ENCODE measurements at regions not wholly inside any gene's neighbourhood (a gene's known extent, or its start where the extent isn't known, plus 50 kb on each side); places are given as distances from the start of the nearest gene placed in this dataset.

- no peak for TF ChIP-seq KLF17 (tag by site-specific recombination; IDR thresholded peaks at IDR 0.05)
- TF ChIP-seq ZNF354C (tag by site-specific recombination; IDR thresholded peaks at IDR 0.05; ENCODE audit: borderline replicate concordance, low read depth): no peak
- TF ChIP-seq ZNF155 (tag by site-specific recombination; IDR thresholded peaks at IDR 0.05): no peak
- no peak for TF ChIP-seq ZNF777 (tag by site-specific recombination; IDR thresholded peaks at IDR 0.05; ENCODE audit: borderline replicate concordance)
- no peak for TF ChIP-seq ZNF692 (tag by site-specific recombination; IDR thresholded peaks at IDR 0.05)
- TF ChIP-seq ZNF677 (tag by site-specific recombination; IDR thresholded peaks at IDR 0.05): no peak
- TF ChIP-seq GLIS2 (tag by site-specific recombination; IDR thresholded peaks at IDR 0.05): no peak
These were observed 137.8 kb downstream of the AIPL1 start (continued) for GRCh38 chr17:6297119-6297518.

GRCh38 chr17:6290488-6291196 is 144.3 kb downstream of the AIPL1 start:
- no peak overlapping the region for H3K27ac ChIP-seq (ENCODE audit: extremely low read depth, low read depth, low read length)
- H3K36me3 ChIP-seq (ENCODE audit: control insufficient read depth in 2 of 2, insufficient read depth in 1 of 2, low read length in 2 of 2): no peaks in the 10 kb centered on the region
- no peak overlapping the region for H3K4me3 ChIP-seq (ENCODE audit: low read depth, low read length)
- ChIA-PET POLR2A (no interaction called here), CTCF (interaction anchor here (0.8 to 1.7 kb wide), 3 partner anchors 11 to 123 kb away, joined by 3 to 6 read pairs (median 3); no protein-coding TSS in a partner anchor)
- no peaks in the 10 kb centered on the region for H3K4me1 ChIP-seq (ENCODE audit: control insufficient read depth, insufficient read depth, low read length)
- no peaks in the 10 kb centered on the region for H3K9me3 ChIP-seq (ENCODE audit: control insufficient read depth, insufficient read depth, low read depth, low read length)
- no peak for TF ChIP-seq ZNF777 (tag by site-specific recombination; IDR thresholded peaks at IDR 0.05; ENCODE audit: borderline replicate concordance)
- no peak for TF ChIP-seq ZNF548 (tag by site-specific recombination; IDR thresholded peaks at IDR 0.05)
- no peak for TF ChIP-seq ZNF292 (tag by site-specific recombination; IDR thresholded peaks at IDR 0.05; ENCODE audit: borderline replicate concordance, low read depth)
- no peak for TF ChIP-seq OVOL3 (tag by site-specific recombination; IDR thresholded peaks at IDR 0.05)

GRCh38 chr17:6286233-6286632 is 148.7 kb downstream of the AIPL1 start:
- ChIA-PET POLR2A (no interaction called here), CTCF (interaction anchor here (0.6 to 1.9 kb wide), 9 partner anchors 20 to 467 kb away, joined by 3 to 7 read pairs (median 3); no protein-coding TSS in a partner anchor)
- no peaks in the 10 kb centered on the region for H3K4me1 ChIP-seq (ENCODE audit: control insufficient read depth, insufficient read depth, low read length)
- H3K27ac ChIP-seq (ENCODE audit: extremely low read depth, low read depth, low read length): no peak overlapping the region
- no peak for TF ChIP-seq ZNF335 (tag by site-specific recombination; conservative IDR thresholded peaks at IDR 0.05)
- H3K4me3 ChIP-seq (ENCODE audit: low read depth, low read length): no peak overlapping the region
- H3K36me3 ChIP-seq (ENCODE audit: control insufficient read depth in 2 of 2, insufficient read depth in 1 of 2, low read length in 2 of 2): no peaks in the 10 kb centered on the region
- no peaks in the 10 kb centered on the region for H3K9me3 ChIP-seq (ENCODE audit: control insufficient read depth, insufficient read depth, low read depth, low read length)

GRCh38 chr17:6285486-6285885 is 149.4 kb downstream of the AIPL1 start:
- H3K4me3 ChIP-seq (ENCODE audit: low read depth, low read length): no peak overlapping the region
- no peak for TF ChIP-seq ZNF132 (tag by site-specific recombination; IDR thresholded peaks at IDR 0.05; ENCODE audit: borderline replicate concordance)
- TF ChIP-seq ZNF350 (tag by site-specific recombination; IDR thresholded peaks at IDR 0.05): no peak
- no peak for TF ChIP-seq BCL11B (tag by site-specific recombination; IDR thresholded peaks at IDR 0.05; ENCODE audit: low read depth)
- CTCF ChIA-PET: interaction anchor here (1.4 to 1.9 kb wide), 2 partner anchors 127 to 137 kb away, joined by 3 to 7 read pairs; no protein-coding TSS in a partner anchor

More at GRCh38 chr17:6285486-6285885, 149.4 kb downstream of the AIPL1 start:
- Histone ChIP-seq H3K36me3 (ENCODE audit: control insufficient read depth in 2 of 2, insufficient read depth in 1 of 2, low read length in 2 of 2) (no peaks in the 10 kb centered on the region), H3K9me3 (ENCODE audit: control insufficient read depth, insufficient read depth, low read depth, low read length) (no peaks in the 10 kb centered on the region), H3K27ac (ENCODE audit: extremely low read depth, low read depth, low read length) (no peak overlapping the region), H3K4me1 (ENCODE audit: control insufficient read depth, insufficient read depth, low read length) (no peaks in the 10 kb centered on the region)
- POLR2A ChIA-PET: no interaction called here
